ENCODE measurements at regions not wholly inside any gene's neighbourhood (a gene's known extent, or its start where the extent isn't known, plus 50 kb on each side); places are given as distances from the start of the nearest gene placed in this dataset.
"Not testable (repeated sequence)": the region's sequence is repeated elsewhere in the genome, so short reads cannot be mapped to it uniquely, and the experiment has no call there.

DNA sequence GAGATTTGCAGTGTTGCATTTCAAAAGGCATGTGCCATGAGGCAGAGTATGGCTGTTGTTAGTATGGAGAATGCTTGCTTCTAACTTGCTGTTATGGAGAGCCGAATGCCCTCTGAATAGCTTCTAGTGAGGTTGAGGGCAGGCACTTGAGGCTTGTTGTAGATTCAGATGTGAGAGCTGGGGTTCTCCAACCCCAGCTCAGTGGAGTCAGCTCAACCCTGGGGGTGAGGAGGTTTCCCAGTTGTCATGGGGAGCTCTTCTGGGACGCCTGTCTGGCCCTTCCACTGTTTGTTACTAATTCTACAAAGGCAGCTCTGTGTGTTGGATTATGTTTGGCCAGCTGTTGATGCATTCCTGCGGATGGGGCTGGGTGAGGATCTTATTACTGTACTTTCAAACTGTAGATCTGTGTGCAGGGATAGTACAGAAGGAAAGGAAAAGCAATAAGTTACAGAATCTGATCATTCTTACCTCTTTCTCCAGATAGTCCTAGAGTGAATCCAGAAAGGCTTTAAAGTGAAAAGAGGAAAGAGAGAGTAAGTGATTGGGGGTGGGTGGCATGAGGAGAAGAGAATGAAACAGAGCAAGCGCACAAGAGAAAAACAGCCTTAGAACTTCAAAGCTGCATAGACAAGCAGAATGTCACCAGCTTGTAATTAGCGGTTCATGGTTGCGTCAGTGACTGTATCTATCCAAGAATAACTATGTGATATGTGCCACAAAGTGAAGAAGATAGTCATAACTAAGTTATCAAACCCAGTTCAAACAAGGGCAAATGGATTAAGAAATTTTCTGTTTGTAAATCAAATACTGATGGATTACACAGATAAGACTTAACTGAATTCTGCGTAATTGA lies 148.7 kb downstream of the PRL start:
- ChIA-PET POLR2A (no interaction called here), CTCF (interaction anchor here (0.9 kb wide), 1 partner anchor 10 kb away, joined by 3 read pairs; no protein-coding TSS in a partner anchor)
- Mint-ChIP-seq H3K27me3 (peaks cover 26% of the 10 kb centered on the region), H3K27ac (no peak overlapping the region), H3K4me1 (ENCODE audit: low read depth) (no peaks in the 10 kb centered on the region), H3K4me3 (no peak overlapping the region), H3K36me3 (no peaks in the 10 kb centered on the region), H3K9me3 (no peaks in the 10 kb centered on the region)
- intact Hi-C loops (cut with micrococcal nuclease), result no loop called here
- DNase-seq, result no peak

DNA sequence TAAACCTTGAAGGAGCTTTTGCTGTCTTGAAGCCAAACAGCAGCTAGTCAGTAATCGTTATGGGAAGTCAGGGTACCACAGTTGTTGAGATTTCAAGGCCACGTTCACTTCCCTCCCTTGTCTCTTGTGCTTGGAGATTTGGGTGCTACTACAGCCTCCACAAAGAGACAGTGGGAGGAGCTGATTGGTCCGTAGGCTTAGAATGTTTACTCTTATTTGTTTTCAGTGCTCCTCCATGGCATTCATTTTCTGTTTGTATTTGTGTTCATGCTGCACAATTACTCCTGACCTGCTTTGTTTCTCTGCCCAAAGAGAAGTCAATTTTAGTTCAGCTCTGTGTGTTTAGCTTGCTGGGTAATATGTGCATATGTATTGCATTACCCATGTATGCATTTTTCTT lies 147.7 kb downstream of the PRL start:
- intact Hi-C loops (cut with micrococcal nuclease), result no loop called here
- Mint-ChIP-seq H3K27me3 (peaks cover 26% of the 10 kb centered on the region), H3K9me3 (no peaks in the 10 kb centered on the region), H3K4me3 (no peak overlapping the region), H3K27ac (no peak overlapping the region), H3K36me3 (no peaks in the 10 kb centered on the region), H3K4me1 (ENCODE audit: low read depth) (no peaks in the 10 kb centered on the region)
- ChIA-PET POLR2A (no interaction called here), CTCF (no interaction called here)
- DNase-seq, result no peak

DNA sequence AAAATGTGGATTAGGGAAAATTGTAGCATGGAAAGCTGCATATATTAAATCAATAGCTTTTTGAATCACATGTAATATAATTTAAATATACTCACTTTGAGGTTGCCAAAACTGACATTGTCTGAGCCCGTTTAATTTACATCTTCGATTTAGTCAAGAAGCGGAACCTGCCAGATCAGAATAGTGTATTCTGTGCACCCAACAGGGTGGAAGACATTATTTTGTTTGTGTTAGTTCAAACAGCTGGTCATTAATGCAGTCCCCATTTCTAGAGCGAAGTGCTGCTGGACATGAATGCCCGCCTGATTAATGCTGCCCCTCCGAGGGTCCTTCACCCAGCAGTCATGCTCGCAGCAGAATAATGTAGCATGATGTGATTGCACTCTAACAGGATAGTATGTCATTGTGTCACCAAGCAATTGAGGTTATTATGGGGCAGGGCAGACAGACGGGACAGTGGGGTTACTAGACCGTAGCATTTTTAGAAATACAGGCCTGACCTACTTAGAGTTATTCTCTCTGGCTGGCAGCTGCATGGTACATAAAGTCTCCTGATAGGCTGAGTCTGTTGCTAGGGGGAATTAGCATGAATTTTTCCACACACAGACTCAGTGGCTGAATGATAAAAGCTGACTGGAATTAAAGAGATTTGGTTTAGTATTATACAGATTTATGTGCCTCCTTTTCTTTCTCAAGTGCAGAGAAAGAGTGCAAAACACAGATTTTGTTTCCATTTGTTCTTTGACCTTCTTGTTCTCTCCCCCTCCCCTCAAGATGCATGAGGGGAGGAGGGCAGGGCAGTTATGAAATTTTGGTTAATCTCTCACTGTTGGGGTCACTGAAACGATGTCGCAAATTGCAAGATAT lies 147.1 kb downstream of the PRL start:
- no peak overlapping the region for H3K27ac Mint-ChIP-seq
- POLR2A ChIA-PET, result no interaction called here
- H3K4me3 Mint-ChIP-seq, result no peak overlapping the region
- no peaks in the 10 kb centered on the region for H3K4me1 Mint-ChIP-seq (ENCODE audit: low read depth)
- CTCF ChIA-PET, result no interaction called here
- H3K36me3 Mint-ChIP-seq, result no peaks in the 10 kb centered on the region
- peaks cover 26% of the 10 kb centered on the region for H3K27me3 Mint-ChIP-seq
- DNase-seq, result no peak
- H3K9me3 Mint-ChIP-seq, result no peaks in the 10 kb centered on the region
- intact Hi-C loops (cut with micrococcal nuclease), result no loop called here

DNA sequence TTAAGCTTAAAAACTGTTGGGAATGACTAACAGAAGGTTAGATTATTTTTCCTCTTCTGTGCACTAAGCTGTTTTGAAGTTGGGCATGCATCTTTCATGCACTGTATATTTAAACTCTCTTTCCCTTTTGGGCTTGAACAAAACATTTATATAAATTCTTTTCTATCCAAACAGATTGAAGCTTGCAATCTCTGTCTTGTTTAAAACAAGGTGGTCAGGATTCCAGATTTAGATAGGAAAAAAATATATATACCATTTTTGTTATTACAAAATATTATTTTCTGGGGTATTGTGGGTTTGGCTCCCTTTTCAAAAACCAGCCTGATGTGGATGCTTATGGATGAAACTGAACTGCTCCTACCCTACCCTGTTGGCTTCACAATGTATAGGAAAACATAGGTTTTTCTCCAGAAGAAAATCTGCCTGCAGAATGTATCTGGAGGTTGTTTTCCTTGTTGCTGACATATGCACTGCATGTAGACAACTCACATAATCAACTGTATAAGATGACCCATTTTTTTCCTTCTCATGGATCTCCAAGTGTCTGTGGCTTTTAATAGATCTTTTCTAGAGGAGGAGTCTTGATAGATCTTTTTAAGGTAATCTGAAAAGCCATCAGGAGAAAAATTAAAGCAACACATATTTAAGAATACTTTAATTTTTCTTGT lies 146.3 kb downstream of the PRL start:
- Mint-ChIP-seq H3K27me3 (peaks cover 26% of the 10 kb centered on the region), H3K4me1 (ENCODE audit: low read depth) (no peaks in the 10 kb centered on the region), H3K4me3 (no peak overlapping the region), H3K27ac (no peak overlapping the region), H3K9me3 (no peaks in the 10 kb centered on the region), H3K36me3 (no peaks in the 10 kb centered on the region)
- CTCF ChIA-PET, result no interaction called here
- POLR2A ChIA-PET, result no interaction called here
- no peak for DNase-seq
- intact Hi-C loops (cut with micrococcal nuclease), result no loop called here

DNA sequence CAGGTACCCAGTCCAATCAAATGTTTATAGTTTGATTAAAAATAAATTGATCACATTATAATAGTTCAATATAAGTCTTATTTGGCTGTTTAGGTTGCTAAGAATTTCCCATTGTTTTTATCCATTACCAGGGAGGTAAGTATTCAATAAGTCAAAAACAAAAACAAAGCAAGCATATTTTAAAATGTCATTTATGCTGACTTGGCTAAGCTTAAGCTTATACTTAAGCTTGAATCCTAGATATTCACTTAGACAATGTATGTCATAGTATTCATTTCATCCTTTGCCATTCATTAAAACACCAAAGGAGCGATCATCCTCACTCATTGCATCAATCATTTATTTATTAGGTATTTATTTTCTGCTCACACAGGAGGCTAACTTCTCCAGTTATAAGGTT lies 144.9 kb downstream of the PRL start:
- H3K27me3 Mint-ChIP-seq, result peaks cover 17% of the 10 kb centered on the region

DNA sequence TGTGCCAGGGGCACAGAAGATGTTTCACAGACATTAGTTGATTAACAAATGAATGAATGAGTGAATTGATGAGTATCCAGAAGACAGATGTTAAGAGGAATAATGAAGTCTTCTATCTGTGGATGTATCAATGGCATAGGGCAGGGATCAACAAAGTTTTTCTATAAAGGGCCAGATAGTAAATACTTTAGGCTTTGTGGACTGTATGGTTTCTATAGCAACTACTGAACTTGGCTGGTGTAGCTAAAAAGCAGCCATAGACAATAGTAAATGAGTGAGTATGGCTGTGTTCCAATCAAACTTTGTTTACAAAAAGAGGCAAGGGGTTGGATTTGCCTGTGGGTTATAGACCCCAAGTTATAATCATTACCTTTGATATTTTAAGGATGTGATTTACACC lies 144.0 kb downstream of the PRL start:
- Mint-ChIP-seq H3K27me3 (peaks cover 9% of the 10 kb centered on the region), H3K27ac (no peak overlapping the region), H3K36me3 (no peaks in the 10 kb centered on the region), H3K9me3 (no peaks in the 10 kb centered on the region), H3K4me3 (no peak overlapping the region), H3K4me1 (ENCODE audit: low read depth) (no peaks in the 10 kb centered on the region)
- ChIA-PET CTCF (no interaction called here), POLR2A (no interaction called here)
- no peak for DNase-seq
- intact Hi-C loops (cut with micrococcal nuclease), result no loop called here

More for the DNA sequence above, 144.9 kb downstream of the PRL start:
- no peaks in the 10 kb centered on the region for H3K36me3 Mint-ChIP-seq
- no peak overlapping the region for H3K4me3 Mint-ChIP-seq
- intact Hi-C loops (cut with micrococcal nuclease), result no loop called here
- POLR2A ChIA-PET, result no interaction called here
- no peak for DNase-seq
- no peaks in the 10 kb centered on the region for H3K4me1 Mint-ChIP-seq (ENCODE audit: low read depth)
- CTCF ChIA-PET, result no interaction called here
- H3K27ac Mint-ChIP-seq, result no peak overlapping the region
- H3K9me3 Mint-ChIP-seq, result no peaks in the 10 kb centered on the region

DNA sequence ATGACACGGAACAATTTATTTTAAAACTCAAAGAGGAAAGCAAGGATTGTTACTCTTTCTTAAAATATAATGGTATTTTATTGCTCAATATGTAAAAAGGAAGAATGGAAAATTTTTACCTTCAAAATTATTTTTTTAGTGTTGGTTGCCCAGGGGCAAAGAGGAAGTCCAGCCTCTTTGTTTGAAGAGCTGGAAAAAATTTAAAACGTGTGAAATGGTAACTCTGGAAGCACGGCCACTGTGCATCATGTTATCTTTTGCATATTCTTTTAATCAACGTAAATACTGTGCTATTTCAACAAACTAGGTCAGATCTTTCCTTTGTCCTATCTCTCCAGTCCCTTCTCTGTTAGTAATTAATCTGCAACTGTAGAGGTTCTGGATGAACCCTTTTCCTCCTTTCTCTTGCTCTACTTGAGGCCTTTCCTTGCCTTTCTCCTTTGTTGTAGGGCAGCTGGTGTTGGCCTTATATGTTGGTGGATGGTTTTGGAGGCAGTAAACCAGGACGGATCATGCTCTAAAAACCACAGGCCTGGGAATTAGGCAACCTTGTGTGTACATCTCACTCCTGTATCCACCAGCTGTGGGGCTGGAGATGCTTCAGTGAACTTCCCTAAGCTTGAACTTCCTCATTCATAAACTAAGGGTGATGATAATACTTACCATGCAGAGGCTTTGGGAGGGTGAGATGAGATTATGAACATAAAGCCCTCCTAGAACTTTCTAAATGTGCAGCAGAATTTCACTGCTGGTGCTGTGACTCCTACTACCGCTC lies 143.3 kb downstream of the PRL start:
- Mint-ChIP-seq H3K27ac (no peak overlapping the region), H3K27me3 (peaks cover 2% of the 10 kb centered on the region), H3K36me3 (no peaks in the 10 kb centered on the region), H3K4me1 (ENCODE audit: low read depth) (no peaks in the 10 kb centered on the region), H3K4me3 (no peak overlapping the region), H3K9me3 (no peaks in the 10 kb centered on the region)
- no peak for DNase-seq
- CTCF ChIA-PET, result no interaction called here
- intact Hi-C loops (cut with micrococcal nuclease), result no loop called here
- POLR2A ChIA-PET, result no interaction called here

DNA sequence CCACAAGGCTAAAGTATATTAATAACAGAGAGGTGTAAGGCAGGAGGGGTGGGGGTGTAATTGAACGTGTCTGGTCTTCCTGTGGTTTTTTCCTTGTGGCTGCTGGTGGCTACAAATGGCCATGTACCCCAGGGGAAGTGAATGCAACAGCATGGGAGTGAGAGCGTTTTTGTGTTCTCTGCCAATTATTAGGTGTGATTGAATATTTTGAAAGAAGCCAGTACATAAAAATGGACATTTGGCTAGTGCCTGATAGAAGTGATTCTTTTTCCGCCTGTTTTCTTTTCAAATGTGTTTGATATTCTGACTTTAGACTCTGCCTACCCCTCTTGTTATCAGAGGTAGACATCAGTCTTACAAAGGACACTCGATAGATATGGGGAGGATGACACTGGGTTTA lies 141.3 kb downstream of the PRL start:
- H3K27ac Mint-ChIP-seq, result no peak overlapping the region

DNA sequence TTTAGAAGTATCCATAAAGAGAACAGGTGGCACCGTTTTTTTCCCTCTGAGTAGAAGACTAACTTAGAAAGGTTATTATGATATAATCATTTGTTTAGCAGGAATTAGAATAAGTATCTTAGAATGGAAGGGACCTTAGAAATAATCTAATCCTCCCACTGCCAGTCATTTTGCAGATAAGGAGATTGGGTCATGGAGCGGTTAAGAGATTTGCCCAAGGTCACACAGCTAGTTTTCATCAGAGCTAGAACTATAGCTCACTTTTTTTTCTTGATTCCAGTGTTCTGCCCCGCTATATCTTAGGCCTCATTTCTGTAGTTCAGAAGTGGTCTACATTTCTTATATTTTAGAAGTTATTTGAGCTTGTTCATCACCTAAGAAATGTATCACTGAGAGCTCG lies 139.6 kb downstream of the PRL start:
- ChIA-PET POLR2A (no interaction called here), CTCF (no interaction called here)
- Mint-ChIP-seq H3K27me3 (no peaks in the 10 kb centered on the region), H3K36me3 (no peaks in the 10 kb centered on the region), H3K9me3 (no peaks in the 10 kb centered on the region), H3K4me1 (ENCODE audit: low read depth) (no peaks in the 10 kb centered on the region), H3K4me3 (no peak overlapping the region), H3K27ac (no peak overlapping the region)
- DNase-seq, result no peak
- intact Hi-C loops (cut with micrococcal nuclease), result no loop called here

More for the DNA sequence above, 141.3 kb downstream of the PRL start:
- ChIA-PET CTCF (no interaction called here), POLR2A (no interaction called here)
- Mint-ChIP-seq H3K27me3 (no peaks in the 10 kb centered on the region), H3K9me3 (no peaks in the 10 kb centered on the region), H3K4me3 (no peak overlapping the region), H3K36me3 (no peaks in the 10 kb centered on the region), H3K4me1 (ENCODE audit: low read depth) (no peaks in the 10 kb centered on the region)
- intact Hi-C loops (cut with micrococcal nuclease), result no loop called here
- no peak for DNase-seq

DNA sequence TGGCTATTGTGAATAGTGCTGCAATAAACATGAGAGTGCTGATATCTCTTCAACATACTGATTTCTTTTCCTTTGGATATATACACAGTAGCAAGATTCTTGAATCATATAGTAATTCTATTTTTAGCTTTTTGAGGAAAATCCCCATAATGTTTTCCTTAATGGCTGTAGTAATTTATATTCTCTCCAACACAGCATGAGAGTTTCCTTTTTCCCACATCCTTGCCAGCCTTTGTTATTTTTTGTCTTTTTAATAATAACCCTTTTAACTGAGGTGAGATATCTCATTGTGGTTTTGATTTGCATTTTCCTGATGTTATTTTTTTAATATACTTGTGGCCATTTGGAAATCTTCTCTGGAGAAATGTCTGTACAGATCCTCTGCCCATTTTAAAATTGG lies 132.6 kb downstream of the PRL start:
- no peaks in the 10 kb centered on the region for H3K27me3 Mint-ChIP-seq
- DNase-seq, result no peak
- H3K27ac Mint-ChIP-seq, result no peak overlapping the region
- CTCF ChIA-PET, result no interaction called here
- no peaks in the 10 kb centered on the region for H3K4me1 Mint-ChIP-seq (ENCODE audit: low read depth)
- intact Hi-C loops (cut with micrococcal nuclease), result no loop called here
- no peak overlapping the region for H3K4me3 Mint-ChIP-seq
- no peaks in the 10 kb centered on the region for H3K36me3 Mint-ChIP-seq
- POLR2A ChIA-PET, result no interaction called here
- H3K9me3 Mint-ChIP-seq, result peaks cover 5% of the 10 kb centered on the region

DNA sequence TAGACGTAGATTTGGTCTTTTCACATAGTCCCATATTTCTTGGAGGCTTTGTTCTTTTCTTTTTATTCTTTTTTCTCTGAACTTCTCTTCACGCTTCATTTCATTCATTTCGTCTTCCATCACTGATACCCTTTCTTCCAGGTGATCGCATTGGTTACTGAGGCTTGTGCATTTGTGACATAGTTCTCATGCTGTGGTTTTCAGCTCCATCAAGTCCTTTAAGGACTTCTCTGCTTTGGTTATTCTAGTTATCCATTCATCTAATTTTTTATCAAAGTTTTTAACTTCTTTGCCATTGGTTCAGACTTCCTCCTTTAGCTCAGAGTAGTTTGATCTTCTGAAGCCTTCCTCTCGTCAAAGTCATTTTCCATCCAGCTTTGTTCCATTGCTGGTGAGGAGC lies 125.8 kb downstream of the PRL start:
- H3K4me3 Mint-ChIP-seq; DNase-seq; CTCF ChIA-PET; intact Hi-C loops (cut with micrococcal nuclease); H3K27ac Mint-ChIP-seq; H3K27me3 Mint-ChIP-seq; H3K4me1 Mint-ChIP-seq (ENCODE audit: low read depth); POLR2A ChIA-PET; H3K36me3 Mint-ChIP-seq: not testable (repeated sequence)
- peaks cover 36% of the 10 kb centered on the region for H3K9me3 Mint-ChIP-seq

DNA sequence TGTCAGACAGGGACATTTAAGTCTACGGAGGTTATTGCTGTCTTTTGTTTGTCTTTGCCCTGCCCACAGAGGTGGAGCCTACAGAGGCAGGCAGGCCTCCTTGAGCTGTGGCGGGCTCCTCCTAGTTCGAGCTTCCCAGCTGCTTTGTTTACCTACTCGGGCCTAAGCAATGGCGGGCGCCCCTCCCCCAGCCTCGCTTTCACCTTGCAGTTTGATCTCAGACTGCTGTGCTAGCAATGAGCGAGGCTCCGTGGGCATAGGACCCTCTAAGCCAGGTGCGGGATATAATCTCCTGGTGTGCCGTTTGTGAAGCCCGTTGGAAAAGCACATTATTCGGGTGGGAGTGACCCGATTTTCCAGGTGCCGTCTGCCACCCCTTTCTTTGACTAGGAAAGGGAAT lies 125.0 kb downstream of the PRL start:
- CTCF ChIA-PET; H3K27me3 Mint-ChIP-seq; POLR2A ChIA-PET; H3K36me3 Mint-ChIP-seq; H3K27ac Mint-ChIP-seq; H3K4me1 Mint-ChIP-seq (ENCODE audit: low read depth); intact Hi-C loops (cut with micrococcal nuclease); H3K4me3 Mint-ChIP-seq; DNase-seq: not testable (repeated sequence)
- H3K9me3 Mint-ChIP-seq, result peaks cover 36% of the 10 kb centered on the region
